GM19025 (cell line): ENCODE measurements at regions not wholly inside any gene's neighbourhood (a gene's known extent, or its start where the extent isn't known, plus 50 kb on each side); places are given as distances from the start of the nearest gene placed in this dataset.

Experiments
- ATAC-seq: cut with Tn5 transposase; IDR thresholded peaks from one replicate; pipeline ENCODE4 v1.9.1; 2021; ENCODE audit warnings: mild to moderate bottlenecking, low read depth, moderate library complexity; ENCODE audit not compliant: unreplicated experiment

- no peak for ATAC-seq
These were observed 393.4 kb upstream of the CCDC196 start for GRCh38 chr14:66092748-66093147.

- ATAC-seq, result no peak
These were observed 392.0 kb upstream of the CCDC196 start for GRCh38 chr14:66094001-66094727.

GRCh38 chr14:66099451-66099850 lies 386.7 kb upstream of the CCDC196 start:
- no peak for ATAC-seq

GRCh38 chr14:66099931-66100330 lies 386.2 kb upstream of the CCDC196 start:
- ATAC-seq, result no peak

GRCh38 chr14:66101662-66102061 lies 384.5 kb upstream of the CCDC196 start:
- ATAC-seq, result no peak

GRCh38 chr14:66104486-66104885 lies 381.7 kb upstream of the CCDC196 start:
- ATAC-seq, result no peak

- ATAC-seq, result no peak
These were observed 380.4 kb upstream of the CCDC196 start for GRCh38 chr14:66105815-66106214.

- no peak for ATAC-seq
These were observed 376.7 kb upstream of the CCDC196 start for GRCh38 chr14:66109426-66109825.

- no peak for ATAC-seq
These were observed 374.3 kb upstream of the CCDC196 start for GRCh38 chr14:66111891-66112290.

GRCh38 chr14:66114071-66114470 lies 372.1 kb upstream of the CCDC196 start:
- no peak for ATAC-seq

GRCh38 chr14:66115740-66116502 lies 370.2 kb upstream of the CCDC196 start:
- ATAC-seq, result no peak

- ATAC-seq, result no peak
These were observed 369.4 kb upstream of the CCDC196 start for GRCh38 chr14:66116732-66117131.

GRCh38 chr14:66117600-66117999 lies 368.6 kb upstream of the CCDC196 start:
- ATAC-seq, result no peak

GRCh38 chr14:66119606-66120231 lies 366.5 kb upstream of the CCDC196 start:
- no peak for ATAC-seq

GRCh38 chr14:66120402-66120801 lies 365.8 kb upstream of the CCDC196 start:
- ATAC-seq, result no peak

GRCh38 chr14:66121859-66122258 lies 364.3 kb upstream of the CCDC196 start:
- no peak for ATAC-seq

- no peak for ATAC-seq
These were observed 356.9 kb upstream of the CCDC196 start for GRCh38 chr14:66129224-66129623.

- no peak for ATAC-seq
These were observed 355.1 kb upstream of the CCDC196 start for GRCh38 chr14:66131111-66131510.

- ATAC-seq, result no peak
These were observed 352.5 kb upstream of the CCDC196 start for GRCh38 chr14:66133666-66134065.

- ATAC-seq, result no peak
These were observed 350.3 kb upstream of the CCDC196 start for GRCh38 chr14:66135831-66136230.

- no peak for ATAC-seq
These were observed 349.1 kb upstream of the CCDC196 start for GRCh38 chr14:66137081-66137480.

- ATAC-seq, result no peak
These were observed 346.7 kb upstream of the CCDC196 start for GRCh38 chr14:66139432-66139831.
